ENCODE measurements at regions not wholly inside any gene's neighbourhood (a gene's known extent, or its start where the extent isn't known, plus 50 kb on each side); places are given as distances from the start of the nearest gene placed in this dataset.

DNA sequence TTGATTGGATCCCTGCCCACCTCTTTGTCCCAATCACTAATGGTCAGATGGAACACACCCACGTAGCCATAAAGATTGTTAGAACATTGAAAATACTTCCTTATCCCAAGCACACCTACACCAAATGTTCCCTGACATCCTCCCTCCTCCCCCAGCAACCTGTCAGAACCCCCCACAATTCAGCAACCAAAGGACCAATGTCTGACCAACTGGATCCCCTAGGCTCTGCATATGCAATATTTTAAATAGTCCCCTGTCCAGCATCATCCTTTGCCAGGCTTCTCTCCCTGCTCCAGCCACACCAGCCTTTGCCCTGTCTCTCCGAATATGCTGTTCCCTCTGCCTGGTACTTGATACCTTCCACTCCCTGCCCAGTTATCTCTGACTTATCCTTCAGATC, 54.9 kb upstream of the CES5A start:
- TF ChIP-seq, protein P1, sequence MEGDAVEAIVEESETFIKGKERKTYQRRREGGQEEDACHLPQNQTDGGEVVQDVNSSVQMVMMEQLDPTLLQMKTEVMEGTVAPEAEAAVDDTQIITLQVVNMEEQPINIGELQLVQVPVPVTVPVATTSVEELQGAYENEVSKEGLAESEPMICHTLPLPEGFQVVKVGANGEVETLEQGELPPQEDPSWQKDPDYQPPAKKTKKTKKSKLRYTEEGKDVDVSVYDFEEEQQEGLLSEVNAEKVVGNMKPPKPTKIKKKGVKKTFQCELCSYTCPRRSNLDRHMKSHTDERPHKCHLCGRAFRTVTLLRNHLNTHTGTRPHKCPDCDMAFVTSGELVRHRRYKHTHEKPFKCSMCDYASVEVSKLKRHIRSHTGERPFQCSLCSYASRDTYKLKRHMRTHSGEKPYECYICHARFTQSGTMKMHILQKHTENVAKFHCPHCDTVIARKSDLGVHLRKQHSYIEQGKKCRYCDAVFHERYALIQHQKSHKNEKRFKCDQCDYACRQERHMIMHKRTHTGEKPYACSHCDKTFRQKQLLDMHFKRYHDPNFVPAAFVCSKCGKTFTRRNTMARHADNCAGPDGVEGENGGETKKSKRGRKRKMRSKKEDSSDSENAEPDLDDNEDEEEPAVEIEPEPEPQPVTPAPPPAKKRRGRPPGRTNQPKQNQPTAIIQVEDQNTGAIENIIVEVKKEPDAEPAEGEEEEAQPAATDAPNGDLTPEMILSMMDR (IDR thresholded peaks at IDR 0.05), result no peak
- Histone ChIP-seq H3K9me3 (no peaks in the 10 kb centered on the region), H3K36me3 (no peaks in the 10 kb centered on the region), H3K27me3 (no peaks in the 10 kb centered on the region), H3K4me1 (no peaks in the 10 kb centered on the region), H3K4me3 (no peak overlapping the region), H3K27ac (no peak overlapping the region)
- DNase-seq (ENCODE audit: low spot score in 2 of 2), result no peak
- intact Hi-C loops (cut with DNase I), result no loop called here

DNA sequence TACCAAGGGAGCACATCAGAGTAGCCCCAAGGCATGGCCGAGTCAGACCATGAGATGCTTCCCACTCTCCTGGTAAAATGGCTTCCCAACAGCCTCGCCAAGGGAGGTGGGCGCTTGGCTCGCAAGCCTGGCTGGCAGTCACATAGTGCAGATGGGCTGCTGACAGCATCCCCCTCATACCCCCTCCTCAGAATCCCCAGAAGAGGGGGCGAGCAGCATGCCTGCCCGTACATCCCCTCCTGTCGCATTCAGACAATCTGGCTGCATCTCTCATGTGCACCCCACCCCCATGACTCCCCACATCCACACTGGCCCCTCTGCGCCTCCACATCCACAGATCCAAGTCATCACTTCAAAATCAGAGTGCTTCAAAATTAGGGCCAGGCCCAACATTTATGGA, 54.0 kb upstream of the CES5A start:
- intact Hi-C loops (cut with DNase I), result no loop called here
- no peak overlapping the region for H3K27ac ChIP-seq
- H3K27me3 ChIP-seq, result no peaks in the 10 kb centered on the region
- no peak for DNase-seq (ENCODE audit: low spot score in 2 of 2)
- H3K9me3 ChIP-seq, result no peaks in the 10 kb centered on the region
- TF ChIP-seq, protein P1 (IDR thresholded peaks at IDR 0.05), result no peak
- H3K4me3 ChIP-seq, result no peak overlapping the region
- H3K36me3 ChIP-seq, result no peaks in the 10 kb centered on the region
- no peaks in the 10 kb centered on the region for H3K4me1 ChIP-seq

DNA sequence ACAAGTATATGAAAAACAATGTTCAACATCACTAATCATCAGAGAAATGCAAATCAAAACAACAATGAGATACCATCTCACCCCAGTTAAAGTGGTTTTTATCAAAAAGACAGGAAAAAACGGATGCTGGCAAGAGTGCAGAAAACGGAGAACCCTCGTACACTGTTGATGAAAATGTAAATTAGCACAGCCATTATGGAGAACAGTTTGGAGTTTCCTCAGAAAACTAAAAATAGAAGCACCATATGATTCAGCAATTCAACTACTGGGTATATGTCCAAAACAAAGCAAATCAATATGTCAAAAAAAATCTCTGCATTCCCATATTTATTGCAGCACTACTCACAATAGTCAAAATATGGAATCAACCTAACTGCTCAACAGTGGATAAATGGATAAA, 50.1 kb upstream of the CES5A start:
- no peak for DNase-seq (ENCODE audit: low spot score in 2 of 2)
- Histone ChIP-seq H3K4me3 (no peak overlapping the region), H3K9me3 (peaks cover 0 to 6% of the 10 kb centered on the region in 2 donors), H3K27ac (no peak overlapping the region), H3K27me3 (no peaks in the 10 kb centered on the region), H3K4me1 (no peaks in the 10 kb centered on the region), H3K36me3 (no peaks in the 10 kb centered on the region)
- TF ChIP-seq, protein P1 (IDR thresholded peaks at IDR 0.05), result no peak
- intact Hi-C loops (cut with DNase I), result no loop called here

Measured in ascending aorta (tissue), 2 donors.